Mucosa of rectum (tissue), 2 donors: ENCODE measurements at regions not wholly inside any gene's neighbourhood (a gene's known extent, or its start where the extent isn't known, plus 50 kb on each side); places are given as distances from the start of the nearest gene placed in this dataset.

ENCODE experiments used
- H3K27ac ChIP-seq, 2 donors: one replicate each; pipeline ENCODE4 v1.7.0; 2013; ENCODE audit warnings: inconsistent platforms in 2 of 2, low read depth in 2 of 2, low read length in 2 of 2
- H3K27me3 ChIP-seq, 2 donors: one replicate each; pipeline ENCODE4 v1.7.0; 2013; ENCODE audit warnings: low read length in 2 of 2; ENCODE audit not compliant: control insufficient read depth in 2 of 2, insufficient read depth in 2 of 2
- H3K36me3 ChIP-seq, 2 donors: one replicate each; pipeline ENCODE4 v1.7.0; 2013; ENCODE audit warnings: low read length in 2 of 2; ENCODE audit not compliant: control insufficient read depth in 2 of 2, insufficient read depth in 2 of 2
- H3K4me1 ChIP-seq, 2 donors: one replicate each; pipeline ENCODE4 v1.7.0; 2013; ENCODE audit warnings: low read length in 2 of 2, mild to moderate bottlenecking in 1 of 2; ENCODE audit not compliant: control insufficient read depth in 2 of 2, insufficient read depth in 2 of 2
- H3K4me3 ChIP-seq, 2 donors: one replicate each; pipeline ENCODE4 v1.7.0; 2013; ENCODE audit warnings: low read length in 2 of 2
- H3K9ac ChIP-seq, 2 donors: one replicate each; pipeline ENCODE4 v1.7.0; 2013; ENCODE audit warnings: low read length in 2 of 2, low read depth in 1 of 2, mild to moderate bottlenecking in 1 of 2
- H3K9me3 ChIP-seq, 2 donors: one replicate each; pipeline ENCODE4 v1.7.0; 2013; ENCODE audit warnings: low read length in 2 of 2; ENCODE audit not compliant: control insufficient read depth in 2 of 2
- donor health status: healthy.
- donor health status: Normal muscosa, but diverticular disease.

- Histone ChIP-seq H3K27ac (no peak overlapping the region), H3K9me3 (no peaks in the 10 kb centered on the region), H3K4me3 (no peak overlapping the region), H3K27me3 (no peaks in the 10 kb centered on the region), H3K36me3 (no peaks in the 10 kb centered on the region), H3K4me1 (peaks cover 0 to 3% of the 10 kb centered on the region in 2 donors), H3K9ac (no peak overlapping the region)
Observed at GRCh38 chr5:89041249-89041779, 158.3 kb upstream of the MEF2C start.

- H3K9ac ChIP-seq, result no peak overlapping the region
- no peaks in the 10 kb centered on the region for H3K9me3 ChIP-seq
- no peak overlapping the region for H3K4me3 ChIP-seq
- H3K27me3 ChIP-seq, result no peaks in the 10 kb centered on the region
- peaks cover 0 to 3% of the 10 kb centered on the region in 2 donors for H3K4me1 ChIP-seq
- H3K36me3 ChIP-seq, result no peaks in the 10 kb centered on the region
- no peak overlapping the region for H3K27ac ChIP-seq
Observed at GRCh38 chr5:89036704-89037489, 153.9 kb upstream of the MEF2C start.

GRCh38 chr5:89036166-89036565 lies 153.2 kb upstream of the MEF2C start:
- no peak overlapping the region for H3K9ac ChIP-seq
- no peak overlapping the region for H3K4me3 ChIP-seq
- no peak overlapping the region for H3K27ac ChIP-seq
- no peaks in the 10 kb centered on the region for H3K27me3 ChIP-seq
- H3K36me3 ChIP-seq, result no peaks in the 10 kb centered on the region
- H3K4me1 ChIP-seq, result peaks cover 0 to 2% of the 10 kb centered on the region in 2 donors
- no peaks in the 10 kb centered on the region for H3K9me3 ChIP-seq

- Histone ChIP-seq H3K36me3 (no peaks in the 10 kb centered on the region), H3K27ac (no peak overlapping the region), H3K27me3 (no peaks in the 10 kb centered on the region), H3K4me3 (no peak overlapping the region), H3K9ac (no peak overlapping the region), H3K9me3 (no peaks in the 10 kb centered on the region), H3K4me1 (no peaks in the 10 kb centered on the region)
Observed at GRCh38 chr5:89034588-89034987, 151.6 kb upstream of the MEF2C start.

GRCh38 chr5:89030798-89031197 lies 147.8 kb upstream of the MEF2C start:
- H3K36me3 ChIP-seq, result no peaks in the 10 kb centered on the region
- H3K4me3 ChIP-seq, result no peak overlapping the region
- no peaks in the 10 kb centered on the region for H3K9me3 ChIP-seq
- H3K27me3 ChIP-seq, result no peaks in the 10 kb centered on the region
- no peaks in the 10 kb centered on the region for H3K4me1 ChIP-seq
- no peak overlapping the region for H3K27ac ChIP-seq
- no peak overlapping the region for H3K9ac ChIP-seq

GRCh38 chr5:89028595-89029285 lies 145.8 kb upstream of the MEF2C start:
- Histone ChIP-seq H3K27ac (no peak overlapping the region), H3K9ac (no peak overlapping the region), H3K9me3 (no peaks in the 10 kb centered on the region), H3K27me3 (no peaks in the 10 kb centered on the region), H3K4me3 (no peak overlapping the region), H3K36me3 (no peaks in the 10 kb centered on the region), H3K4me1 (no peaks in the 10 kb centered on the region)

- H3K4me3 ChIP-seq, result no peak overlapping the region
- no peaks in the 10 kb centered on the region for H3K36me3 ChIP-seq
- no peaks in the 10 kb centered on the region for H3K9me3 ChIP-seq
- H3K27ac ChIP-seq, result no peak overlapping the region
- no peak overlapping the region for H3K9ac ChIP-seq
- no peaks in the 10 kb centered on the region for H3K4me1 ChIP-seq
- no peaks in the 10 kb centered on the region for H3K27me3 ChIP-seq
Observed at GRCh38 chr5:89024045-89024444, 141.1 kb upstream of the MEF2C start.

- Histone ChIP-seq H3K27ac (no peak overlapping the region), H3K9ac (no peak overlapping the region), H3K36me3 (no peaks in the 10 kb centered on the region), H3K27me3 (no peaks in the 10 kb centered on the region), H3K4me3 (no peak overlapping the region), H3K4me1 (no peaks in the 10 kb centered on the region), H3K9me3 (no peaks in the 10 kb centered on the region)
Observed at GRCh38 chr5:89020926-89021610, 138.1 kb upstream of the MEF2C start.

- no peaks in the 10 kb centered on the region for H3K27me3 ChIP-seq
- H3K36me3 ChIP-seq, result no peaks in the 10 kb centered on the region
- no peak overlapping the region for H3K27ac ChIP-seq
- H3K4me3 ChIP-seq, result no peak overlapping the region
- no peak overlapping the region for H3K9ac ChIP-seq
- no peaks in the 10 kb centered on the region for H3K9me3 ChIP-seq
- H3K4me1 ChIP-seq, result no peaks in the 10 kb centered on the region
Observed at GRCh38 chr5:89016741-89017303, 133.8 kb upstream of the MEF2C start.

GRCh38 chr5:89015409-89015808 lies 132.4 kb upstream of the MEF2C start:
- no peak overlapping the region for H3K27ac ChIP-seq
- no peak overlapping the region for H3K9ac ChIP-seq
- H3K4me3 ChIP-seq, result no peak overlapping the region
- no peaks in the 10 kb centered on the region for H3K36me3 ChIP-seq
- no peaks in the 10 kb centered on the region for H3K27me3 ChIP-seq
- H3K4me1 ChIP-seq, result no peaks in the 10 kb centered on the region
- no peaks in the 10 kb centered on the region for H3K9me3 ChIP-seq
